Right atrium auricular region (tissue), 2 donors: ENCODE measurements at regions not wholly inside any gene's neighbourhood (a gene's known extent, or its start where the extent isn't known, plus 50 kb on each side); places are given as distances from the start of the nearest gene placed in this dataset.

ENCODE experiments used
- DNase-seq: peaks from one replicate; pipeline ENCODE4 v3.0.0-alpha.2; 2019; ENCODE audit warnings: low spot score
- H3K27ac ChIP-seq, 2 donors: fragments of 200-600 bp; sonication (generic); 1 replicate in 1 of 2; 2 replicates in 1 of 2; pipeline ENCODE4 v1.5.1; 2016 to 2019
- H3K27me3 ChIP-seq, 2 donors: fragments of 200-600 bp; sonication (generic); one replicate each; pipeline versions ENCODE4 v1.5.1 to v1.6.0; 2017 to 2019
- H3K36me3 ChIP-seq: fragments of 200-600 bp; sonication (generic); one replicate; pipeline ENCODE4 v1.5.1; 2016
- H3K4me1 ChIP-seq, 2 donors: fragments of 200-600 bp; sonication (generic); one replicate each; pipeline versions ENCODE4 v1.5.1 to v1.6.0; 2017 to 2019
- H3K4me3 ChIP-seq, 2 donors: fragments of 200-600 bp; sonication (generic); 1 replicate in 1 of 2; 2 replicates in 1 of 2; pipeline ENCODE4 v1.5.1; 2017 to 2019; ENCODE audit warnings: mild to moderate bottlenecking in 1 of 2, moderate library complexity in 1 of 2
- H3K9me3 ChIP-seq, 2 donors: fragments of 200-600 bp; sonication (generic); one replicate each; pipeline ENCODE4 v1.5.1; 2019
- CTCF ChIP-seq, 2 donors: fragments of 200-600 bp; sonication (generic); IDR thresholded peaks; one replicate each; pipeline ENCODE4 v1.5.1; 2019; ENCODE audit warnings: antibody characterized with exemption in 2 of 2

- Histone ChIP-seq H3K9me3 (peaks cover 0 to 12% of the 10 kb centered on the region in 2 donors), H3K27ac (no peak overlapping the region), H3K4me3 (no peak overlapping the region), H3K36me3 (no peaks in the 10 kb centered on the region), H3K4me1 (peaks cover 0 to 15% of the 10 kb centered on the region in 2 donors), H3K27me3 (no peaks in the 10 kb centered on the region)
- no peak for DNase-seq
- TF ChIP-seq CTCF (IDR thresholded peaks at IDR 0.05) = no peak
These were observed 754.5 kb downstream of the DIAPH3 start for GRCh38 chr13:59409211-59409610.

- H3K27ac ChIP-seq = no peak overlapping the region
- H3K9me3 ChIP-seq = peaks cover 0 to 12% of the 10 kb centered on the region in 2 donors
- TF ChIP-seq CTCF (IDR thresholded peaks at IDR 0.05) = no peak
These were observed 754.0 kb downstream of the DIAPH3 start for GRCh38 chr13:59409634-59410200.

GRCh38 chr13:59413126-59413525 is 750.6 kb downstream of the DIAPH3 start:
- no peak for DNase-seq
- H3K27me3 ChIP-seq = no peaks in the 10 kb centered on the region
- H3K9me3 ChIP-seq = no peaks in the 10 kb centered on the region
- H3K36me3 ChIP-seq = no peaks in the 10 kb centered on the region
- H3K4me3 ChIP-seq = no peak overlapping the region
- H3K27ac ChIP-seq = no peak overlapping the region
- TF ChIP-seq CTCF (IDR thresholded peaks at IDR 0.05) = no peak
- peaks cover 0 to 15% of the 10 kb centered on the region in 2 donors for H3K4me1 ChIP-seq

More at GRCh38 chr13:59409634-59410200, 754.0 kb downstream of the DIAPH3 start:
- Histone ChIP-seq H3K27me3 (no peaks in the 10 kb centered on the region), H3K4me3 (no peak overlapping the region), H3K36me3 (no peaks in the 10 kb centered on the region), H3K4me1 (peaks cover 0 to 15% of the 10 kb centered on the region in 2 donors)
- no peak for DNase-seq

- no peak overlapping the region for H3K4me3 ChIP-seq
- TF ChIP-seq CTCF (IDR thresholded peaks at IDR 0.05) = no peak
- no peak for DNase-seq
- peaks cover 0 to 12% of the 10 kb centered on the region in 2 donors for H3K4me1 ChIP-seq
- H3K36me3 ChIP-seq = no peaks in the 10 kb centered on the region
- no peaks in the 10 kb centered on the region for H3K27me3 ChIP-seq
- no peaks in the 10 kb centered on the region for H3K9me3 ChIP-seq
- no peak overlapping the region for H3K27ac ChIP-seq
These were observed 749.7 kb downstream of the DIAPH3 start for GRCh38 chr13:59414006-59414405.

- no peak for TF ChIP-seq CTCF (IDR thresholded peaks at IDR 0.05)
- no peak for DNase-seq
- no peaks in the 10 kb centered on the region for H3K36me3 ChIP-seq
- H3K4me1 ChIP-seq = peaks cover 0 to 6% of the 10 kb centered on the region in 2 donors
- H3K27ac ChIP-seq = no peak overlapping the region
- H3K4me3 ChIP-seq = no peak overlapping the region
- H3K9me3 ChIP-seq = no peaks in the 10 kb centered on the region
- no peaks in the 10 kb centered on the region for H3K27me3 ChIP-seq
These were observed 748.2 kb downstream of the DIAPH3 start for GRCh38 chr13:59415498-59415897.

- Histone ChIP-seq H3K9me3 (no peaks in the 10 kb centered on the region), H3K27ac (no peak overlapping the region), H3K4me3 (no peak overlapping the region), H3K27me3 (no peaks in the 10 kb centered on the region), H3K4me1 (peaks cover 0 to 6% of the 10 kb centered on the region in 2 donors), H3K36me3 (no peaks in the 10 kb centered on the region)
- TF ChIP-seq CTCF (IDR thresholded peaks at IDR 0.05) = no peak
- no peak for DNase-seq
These were observed 747.2 kb downstream of the DIAPH3 start for GRCh38 chr13:59416561-59416960.
